ENCODE measurements at regions not wholly inside any gene's neighbourhood (a gene's known extent, or its start where the extent isn't known, plus 50 kb on each side); places are given as distances from the start of the nearest gene placed in this dataset.

DNA sequence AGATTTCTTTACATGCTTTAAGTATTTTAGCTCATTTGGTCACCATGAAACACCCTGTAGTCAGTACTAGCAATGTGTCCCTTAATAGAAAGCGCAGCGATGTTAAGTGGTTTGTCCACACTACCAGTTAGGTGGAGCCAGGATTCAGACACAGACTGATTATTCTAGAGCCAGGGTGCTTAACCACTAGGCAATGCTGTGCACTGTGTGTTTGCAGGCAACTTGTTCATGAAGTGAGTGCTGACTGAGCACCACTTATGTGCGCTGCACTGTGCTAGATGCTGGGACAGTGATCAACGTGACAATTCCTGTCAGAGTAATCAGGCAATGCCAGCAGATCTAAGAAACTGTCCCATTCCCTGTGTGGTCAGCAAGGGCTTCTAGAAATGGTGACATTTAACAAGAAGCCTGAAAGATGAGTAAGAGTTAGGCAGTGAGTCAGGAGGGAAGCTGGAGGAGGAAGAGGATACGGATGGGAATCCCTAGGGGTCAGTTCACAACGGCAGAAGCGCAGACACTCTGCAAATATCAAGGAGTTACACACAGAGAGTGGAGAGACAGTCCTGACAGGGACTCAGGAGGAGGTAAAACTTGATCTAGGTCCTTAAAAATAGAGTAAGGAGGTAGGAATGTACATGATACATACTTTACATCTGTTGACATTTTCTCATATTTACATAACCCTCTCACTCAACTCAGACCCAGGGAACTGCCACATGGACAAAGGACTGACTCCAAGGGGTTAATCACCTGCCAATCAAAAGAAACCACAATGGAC, 69.7 kb upstream of the EGR2 start:
- DNase-seq (ENCODE audit: low spot score): no peak
- TF ChIP-seq CTCF (IDR thresholded peaks at IDR 0.05; ENCODE audit: borderline replicate concordance, control extremely low read depth, extremely low read depth, insufficient read depth, missing control alignments): no peak
- in situ Hi-C loops (cut with MboI; ENCODE audit: low sequenced_read_pairs, unreplicated experiment): no loop called here

DNA sequence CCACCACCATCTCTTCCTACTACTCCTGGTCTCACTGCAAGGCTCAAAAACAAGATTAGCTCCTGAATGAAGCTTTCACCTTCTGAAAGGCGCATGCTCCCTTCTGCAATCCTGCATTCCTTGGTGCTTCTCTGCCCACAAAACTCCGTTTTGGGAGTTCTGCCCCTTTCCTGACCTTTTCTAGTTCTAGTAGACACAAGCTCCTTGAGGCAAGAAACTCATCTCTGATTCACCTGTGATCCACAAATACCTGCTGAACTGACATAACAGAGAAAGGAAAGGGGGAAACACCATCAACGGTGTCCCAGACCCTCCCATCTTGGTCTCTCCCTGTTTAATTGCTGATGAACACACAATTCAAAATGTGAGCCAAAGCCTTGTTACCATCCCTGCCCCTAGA, 64.0 kb upstream of the EGR2 start:
- in situ Hi-C loops (cut with MboI; ENCODE audit: low sequenced_read_pairs, unreplicated experiment): no loop called here
- TF ChIP-seq CTCF (IDR thresholded peaks at IDR 0.05; ENCODE audit: borderline replicate concordance, control extremely low read depth, extremely low read depth, insufficient read depth, missing control alignments): no peak
- DNase-seq (ENCODE audit: low spot score): no peak

DNA sequence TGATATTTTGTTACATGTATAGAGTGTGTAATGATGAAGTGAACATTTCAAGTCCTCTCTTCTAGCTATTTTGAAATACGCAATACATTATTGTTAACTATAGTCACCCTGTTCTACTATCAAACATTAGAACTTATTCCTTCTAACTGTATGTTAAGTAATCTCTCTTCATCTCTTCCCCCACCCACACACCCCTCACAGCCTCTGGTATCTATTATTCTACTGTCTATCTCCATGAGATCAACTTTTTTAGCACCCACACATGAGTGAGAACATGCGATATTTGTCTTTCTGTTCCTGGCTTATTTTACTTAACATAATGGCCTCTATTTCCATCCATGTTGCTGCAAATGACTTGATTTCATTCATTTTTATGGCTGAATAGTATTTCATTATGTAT, 57.7 kb upstream of the EGR2 start:
- in situ Hi-C loops (cut with MboI; ENCODE audit: low sequenced_read_pairs, unreplicated experiment): no loop called here
- no peak for DNase-seq (ENCODE audit: low spot score)
- TF ChIP-seq CTCF (IDR thresholded peaks at IDR 0.05; ENCODE audit: borderline replicate concordance, control extremely low read depth, extremely low read depth, insufficient read depth, missing control alignments): no peak

GRCh38 chr10:62870866-62871265, 54.7 kb upstream of the EGR2 start:
- TF ChIP-seq CTCF (IDR thresholded peaks at IDR 0.05; ENCODE audit: borderline replicate concordance, control extremely low read depth, extremely low read depth, insufficient read depth, missing control alignments): no peak
- in situ Hi-C loops (cut with MboI; ENCODE audit: low sequenced_read_pairs, unreplicated experiment): no loop called here
- peak; percentile 77 for DNase-seq (ENCODE audit: low spot score)

DNA sequence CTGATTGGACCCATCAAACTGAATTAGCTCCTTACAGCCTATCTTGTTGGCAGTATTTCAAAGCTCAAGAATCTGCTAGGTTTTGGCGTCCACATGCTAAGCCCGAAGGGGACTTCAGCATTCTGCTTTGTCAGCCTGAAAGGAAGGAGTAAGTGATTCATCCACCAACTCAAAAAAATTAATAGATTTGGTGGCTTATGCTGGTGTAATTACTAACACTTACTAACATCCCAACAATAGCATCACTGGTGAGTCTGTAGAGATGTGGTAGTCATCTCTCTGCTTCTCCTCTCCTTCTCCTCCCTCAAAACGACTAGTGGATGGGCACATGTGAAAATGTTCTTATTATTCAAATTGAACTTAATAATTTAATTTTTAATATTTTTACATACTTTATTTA, 53.8 kb upstream of the EGR2 start:
- no peak for TF ChIP-seq CTCF (IDR thresholded peaks at IDR 0.05; ENCODE audit: borderline replicate concordance, control extremely low read depth, extremely low read depth, insufficient read depth, missing control alignments)
- DNase-seq (ENCODE audit: low spot score): no peak
- in situ Hi-C loops (cut with MboI; ENCODE audit: low sequenced_read_pairs, unreplicated experiment): no loop called here

- no peak for DNase-seq (ENCODE audit: low spot score)
- TF ChIP-seq CTCF (IDR thresholded peaks at IDR 0.05; ENCODE audit: borderline replicate concordance, control extremely low read depth, extremely low read depth, insufficient read depth, missing control alignments): no peak
- in situ Hi-C loops (cut with MboI; ENCODE audit: low sequenced_read_pairs, unreplicated experiment): no loop called here
Measured at GRCh38 chr10:62866941-62867340, 50.8 kb upstream of the EGR2 start.

Data from GM13976 (cell line).